ENCODE measurements at regions not wholly inside any gene's neighbourhood (a gene's known extent, or its start where the extent isn't known, plus 50 kb on each side); places are given as distances from the start of the nearest gene placed in this dataset.

- no peak overlapping the region for H3K4me2 ChIP-seq
- H3K9me2 ChIP-seq (ENCODE audit: insufficient read depth): no peaks in the 10 kb centered on the region
- no peaks in the 10 kb centered on the region for H3K4me1 ChIP-seq (ENCODE audit: insufficient read depth)
- DNase-seq (ENCODE audit: low spot score) (no peak), ATAC-seq (no peak)
- no peaks in the 10 kb centered on the region for H3K36me3 Mint-ChIP-seq (ENCODE audit: low read depth)
- H3K4me3 Mint-ChIP-seq: no peak overlapping the region
- H3K27ac Mint-ChIP-seq: no peak overlapping the region
- H2AFZ ChIP-seq: no peak overlapping the region
- no peaks in the 10 kb centered on the region for H3K4me1 Mint-ChIP-seq
- H3K27ac ChIP-seq (ENCODE audit: low read depth): no peak overlapping the region
- no peaks in the 10 kb centered on the region for H3K27me3 Mint-ChIP-seq (ENCODE audit: insufficient read depth, low read depth, poor library complexity)
- H3K4me3 ChIP-seq: no peak overlapping the region
- TF ChIP-seq ZNF114 (CRISPR knock-in tag; IDR thresholded peaks at IDR 0.05) (no peak), EZH2phosphoT487 (IDR thresholded peaks at IDR 0.05; ENCODE audit: unreplicated experiment) (no peak), REST (IDR thresholded peaks at IDR 0.05; ENCODE audit: unreplicated experiment) (no peak), ZNF331 (CRISPR knock-in tag; IDR thresholded peaks at IDR 0.05; ENCODE audit: low read depth) (no peak), POLR2AphosphoS5 (IDR thresholded peaks at IDR 0.05; ENCODE audit: low read depth) (no peak), JUNB (IDR thresholded peaks at IDR 0.05; ENCODE audit: unreplicated experiment) (no peak), EZH2 (IDR thresholded peaks at IDR 0.05; ENCODE audit: low read depth, unreplicated experiment) (no peak), STAT1 (IDR thresholded peaks at IDR 0.05; ENCODE audit: unreplicated experiment) (no peak), CREB1 (CRISPR knock-in tag; IDR thresholded peaks at IDR 0.05; ENCODE audit: low read depth) (no peak), NANOG (IDR thresholded peaks at IDR 0.05; ENCODE audit: borderline replicate concordance) (no peak)
- TF ChIP-seq, protein P1, sequence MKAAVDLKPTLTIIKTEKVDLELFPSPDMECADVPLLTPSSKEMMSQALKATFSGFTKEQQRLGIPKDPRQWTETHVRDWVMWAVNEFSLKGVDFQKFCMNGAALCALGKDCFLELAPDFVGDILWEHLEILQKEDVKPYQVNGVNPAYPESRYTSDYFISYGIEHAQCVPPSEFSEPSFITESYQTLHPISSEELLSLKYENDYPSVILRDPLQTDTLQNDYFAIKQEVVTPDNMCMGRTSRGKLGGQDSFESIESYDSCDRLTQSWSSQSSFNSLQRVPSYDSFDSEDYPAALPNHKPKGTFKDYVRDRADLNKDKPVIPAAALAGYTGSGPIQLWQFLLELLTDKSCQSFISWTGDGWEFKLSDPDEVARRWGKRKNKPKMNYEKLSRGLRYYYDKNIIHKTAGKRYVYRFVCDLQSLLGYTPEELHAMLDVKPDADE (IDR thresholded peaks at IDR 0.05): no peak
- TF ChIP-seq, protein P2, sequence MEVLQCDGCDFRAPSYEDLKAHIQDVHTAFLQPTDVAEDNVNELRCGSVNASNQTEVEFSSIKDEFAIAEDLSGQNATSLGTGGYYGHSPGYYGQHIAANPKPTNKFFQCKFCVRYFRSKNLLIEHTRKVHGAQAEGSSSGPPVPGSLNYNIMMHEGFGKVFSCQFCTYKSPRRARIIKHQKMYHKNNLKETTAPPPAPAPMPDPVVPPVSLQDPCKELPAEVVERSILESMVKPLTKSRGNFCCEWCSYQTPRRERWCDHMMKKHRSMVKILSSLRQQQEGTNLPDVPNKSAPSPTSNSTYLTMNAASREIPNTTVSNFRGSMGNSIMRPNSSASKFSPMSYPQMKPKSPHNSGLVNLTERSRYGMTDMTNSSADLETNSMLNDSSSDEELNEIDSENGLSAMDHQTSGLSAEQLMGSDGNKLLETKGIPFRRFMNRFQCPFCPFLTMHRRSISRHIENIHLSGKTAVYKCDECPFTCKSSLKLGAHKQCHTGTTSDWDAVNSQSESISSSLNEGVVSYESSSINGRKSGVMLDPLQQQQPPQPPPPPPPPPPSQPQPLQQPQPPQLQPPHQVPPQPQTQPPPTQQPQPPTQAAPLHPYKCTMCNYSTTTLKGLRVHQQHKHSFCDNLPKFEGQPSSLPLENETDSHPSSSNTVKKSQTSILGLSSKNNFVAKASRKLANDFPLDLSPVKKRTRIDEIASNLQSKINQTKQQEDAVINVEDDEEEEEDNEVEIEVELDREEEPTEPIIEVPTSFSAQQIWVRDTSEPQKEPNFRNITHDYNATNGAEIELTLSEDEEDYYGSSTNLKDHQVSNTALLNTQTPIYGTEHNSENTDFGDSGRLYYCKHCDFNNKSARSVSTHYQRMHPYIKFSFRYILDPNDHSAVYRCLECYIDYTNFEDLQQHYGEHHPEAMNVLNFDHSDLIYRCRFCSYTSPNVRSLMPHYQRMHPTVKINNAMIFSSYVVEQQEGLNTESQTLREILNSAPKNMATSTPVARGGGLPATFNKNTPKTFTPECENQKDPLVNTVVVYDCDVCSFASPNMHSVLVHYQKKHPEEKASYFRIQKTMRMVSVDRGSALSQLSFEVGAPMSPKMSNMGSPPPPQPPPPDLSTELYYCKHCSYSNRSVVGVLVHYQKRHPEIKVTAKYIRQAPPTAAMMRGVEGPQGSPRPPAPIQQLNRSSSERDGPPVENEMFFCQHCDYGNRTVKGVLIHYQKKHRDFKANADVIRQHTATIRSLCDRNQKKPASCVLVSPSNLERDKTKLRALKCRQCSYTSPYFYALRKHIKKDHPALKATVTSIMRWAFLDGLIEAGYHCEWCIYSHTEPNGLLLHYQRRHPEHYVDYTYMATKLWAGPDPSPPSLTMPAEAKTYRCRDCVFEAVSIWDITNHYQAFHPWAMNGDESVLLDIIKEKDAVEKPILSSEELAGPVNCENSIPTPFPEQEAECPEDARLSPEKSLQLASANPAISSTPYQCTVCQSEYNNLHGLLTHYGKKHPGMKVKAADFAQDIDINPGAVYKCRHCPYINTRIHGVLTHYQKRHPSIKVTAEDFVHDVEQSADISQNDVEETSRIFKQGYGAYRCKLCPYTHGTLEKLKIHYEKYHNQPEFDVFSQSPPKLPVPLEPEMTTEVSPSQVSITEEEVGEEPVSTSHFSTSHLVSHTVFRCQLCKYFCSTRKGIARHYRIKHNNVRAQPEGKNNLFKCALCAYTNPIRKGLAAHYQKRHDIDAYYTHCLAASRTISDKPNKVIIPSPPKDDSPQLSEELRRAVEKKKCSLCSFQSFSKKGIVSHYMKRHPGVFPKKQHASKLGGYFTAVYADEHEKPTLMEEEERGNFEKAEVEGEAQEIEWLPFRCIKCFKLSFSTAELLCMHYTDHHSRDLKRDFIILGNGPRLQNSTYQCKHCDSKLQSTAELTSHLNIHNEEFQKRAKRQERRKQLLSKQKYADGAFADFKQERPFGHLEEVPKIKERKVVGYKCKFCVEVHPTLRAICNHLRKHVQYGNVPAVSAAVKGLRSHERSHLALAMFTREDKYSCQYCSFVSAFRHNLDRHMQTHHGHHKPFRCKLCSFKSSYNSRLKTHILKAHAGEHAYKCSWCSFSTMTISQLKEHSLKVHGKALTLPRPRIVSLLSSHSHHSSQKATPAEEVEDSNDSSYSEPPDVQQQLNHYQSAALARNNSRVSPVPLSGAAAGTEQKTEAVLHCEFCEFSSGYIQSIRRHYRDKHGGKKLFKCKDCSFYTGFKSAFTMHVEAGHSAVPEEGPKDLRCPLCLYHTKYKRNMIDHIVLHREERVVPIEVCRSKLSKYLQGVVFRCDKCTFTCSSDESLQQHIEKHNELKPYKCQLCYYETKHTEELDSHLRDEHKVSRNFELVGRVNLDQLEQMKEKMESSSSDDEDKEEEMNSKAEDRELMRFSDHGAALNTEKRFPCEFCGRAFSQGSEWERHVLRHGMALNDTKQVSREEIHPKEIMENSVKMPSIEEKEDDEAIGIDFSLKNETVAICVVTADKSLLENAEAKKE (CRISPR knock-in tag; IDR thresholded peaks at IDR 0.05): no peak
- TF ChIP-seq, protein P3, sequence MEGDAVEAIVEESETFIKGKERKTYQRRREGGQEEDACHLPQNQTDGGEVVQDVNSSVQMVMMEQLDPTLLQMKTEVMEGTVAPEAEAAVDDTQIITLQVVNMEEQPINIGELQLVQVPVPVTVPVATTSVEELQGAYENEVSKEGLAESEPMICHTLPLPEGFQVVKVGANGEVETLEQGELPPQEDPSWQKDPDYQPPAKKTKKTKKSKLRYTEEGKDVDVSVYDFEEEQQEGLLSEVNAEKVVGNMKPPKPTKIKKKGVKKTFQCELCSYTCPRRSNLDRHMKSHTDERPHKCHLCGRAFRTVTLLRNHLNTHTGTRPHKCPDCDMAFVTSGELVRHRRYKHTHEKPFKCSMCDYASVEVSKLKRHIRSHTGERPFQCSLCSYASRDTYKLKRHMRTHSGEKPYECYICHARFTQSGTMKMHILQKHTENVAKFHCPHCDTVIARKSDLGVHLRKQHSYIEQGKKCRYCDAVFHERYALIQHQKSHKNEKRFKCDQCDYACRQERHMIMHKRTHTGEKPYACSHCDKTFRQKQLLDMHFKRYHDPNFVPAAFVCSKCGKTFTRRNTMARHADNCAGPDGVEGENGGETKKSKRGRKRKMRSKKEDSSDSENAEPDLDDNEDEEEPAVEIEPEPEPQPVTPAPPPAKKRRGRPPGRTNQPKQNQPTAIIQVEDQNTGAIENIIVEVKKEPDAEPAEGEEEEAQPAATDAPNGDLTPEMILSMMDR (conservative IDR thresholded peaks at IDR 0.05; ENCODE audit: low read depth in 2 of 2): no peak
- no peaks in the 10 kb centered on the region for H3F3A ChIP-seq (replicated peaks; ENCODE audit: low read depth)
- H4K20me1 ChIP-seq (replicated peaks; ENCODE audit: insufficient read depth): no peaks in the 10 kb centered on the region
- peaks cover 2% of the 10 kb centered on the region; the same call in 2 of the 3 replicates for H3K9me3 Mint-ChIP-seq
- H3K27me3 ChIP-seq (ENCODE audit: insufficient read depth): no peaks in the 10 kb centered on the region
- no peaks in the 10 kb centered on the region for H3K79me2 ChIP-seq (replicated peaks; ENCODE audit: insufficient read depth)
- H3K36me3 ChIP-seq (ENCODE audit: insufficient read depth): no peaks in the 10 kb centered on the region
Measured at GRCh38 chr11:97815667-97816066, 1205.1 kb upstream of the CNTN5 start.

All from GM23338 (cell line).